Tibial nerve (tissue), 4 donors: ENCODE measurements at regions not wholly inside any gene's neighbourhood (a gene's known extent, or its start where the extent isn't known, plus 50 kb on each side); places are given as distances from the start of the nearest gene placed in this dataset.

Experiments used
- DNase-seq, 2 donors: peaks; one replicate each; pipeline ENCODE4 v3.0.0-alpha.2; 2019; ENCODE audit warnings: low spot score in 2 of 2
- H3K27ac ChIP-seq, 4 donors: fragments of 200-600 bp; sonication (generic) in 3 of 4; one replicate each; pipeline ENCODE4 v1.5.1; 2017 to 2019; ENCODE audit warnings: mild to moderate bottlenecking in 1 of 4
- H3K27me3 ChIP-seq, 2 donors: fragments of 200-600 bp; sonication (generic) in 1 of 2; one replicate each; pipeline versions ENCODE4 v1.5.1 to v1.6.0; 2017 to 2019
- H3K36me3 ChIP-seq, 3 donors: fragments of 200-600 bp; sonication (generic); one replicate each; pipeline ENCODE4 v1.5.1; 2018 to 2019
- H3K4me1 ChIP-seq, 4 donors: fragments of 200-600 bp; sonication (generic) in 3 of 4; one replicate each; pipeline ENCODE4 v1.5.1; 2017 to 2019
- H3K4me3 ChIP-seq, 4 donors: fragments of 200-600 bp; sonication (generic) in 3 of 4; one replicate each; pipeline ENCODE4 v1.5.1; 2017 to 2019; ENCODE audit warnings: mild to moderate bottlenecking in 1 of 4, moderate library complexity in 1 of 4
- H3K9me3 ChIP-seq, 4 donors: fragments of 200-600 bp; sonication (generic) in 3 of 4; one replicate each; pipeline ENCODE4 v1.5.1; 2017 to 2019
- CTCF ChIP-seq, 5 experiments: fragments of 200-600 bp in 3 of 5; fragments of 450-650 bp in 2 of 5; sonication (generic) in 3 of 5; IDR thresholded peaks; one replicate each; pipeline ENCODE4 v1.5.1; 2016 to 2019; ENCODE audit warnings: antibody characterized with exemption in 5 of 5, mild to moderate bottlenecking in 3 of 5, moderate library complexity in 2 of 5
- EP300 ChIP-seq, 2 donors: sonication (generic); formaldehyde crosslinking; IDR thresholded peaks; one replicate each; pipeline ENCODE4 v1.6.1; 2017; ENCODE audit warnings: antibody characterized with exemption in 2 of 2, mild to moderate bottlenecking in 1 of 2
- POLR2A ChIP-seq, 2 donors: fragments of 450-650 bp; IDR thresholded peaks; one replicate each; pipeline ENCODE4 v1.6.1; 2017; ENCODE audit warnings: antibody characterized with exemption in 2 of 2, mild to moderate bottlenecking in 2 of 2, moderate library complexity in 2 of 2
- WGBS, 2 donors: methylation state at CpG; one replicate each; pipeline ENCODE4 v1.1.5; 2018; 5-methylcytosine and 5-hydroxymethylcytosine counted together

- DNase-seq, result no peak
- Histone ChIP-seq H3K4me3 (no peak overlapping the region), H3K36me3 (no peaks in the 10 kb centered on the region), H3K4me1 (no peaks in the 10 kb centered on the region), H3K27me3 (no peaks in the 10 kb centered on the region), H3K9me3 (peaks cover 0 to 10% (median 3%) of the 10 kb centered on the region in 4 donors), H3K27ac (no peak overlapping the region)
- TF ChIP-seq POLR2A (IDR thresholded peaks at IDR 0.05) (no peak), CTCF (IDR thresholded peaks at IDR 0.05) (no peak), EP300 (IDR thresholded peaks at IDR 0.05) (no peak)
- WGBS, 2 donors, result 70 to 73% methylated on average over 3 of the region's 3 CpGs
These were observed 364.3 kb downstream of the KCNRG start for GRCh38 chr13:50379584-50379983.

- no peak for DNase-seq
- Histone ChIP-seq H3K36me3 (no peaks in the 10 kb centered on the region), H3K27ac (no peak overlapping the region), H3K27me3 (no peaks in the 10 kb centered on the region), H3K9me3 (peaks cover 0 to 10% (median 3%) of the 10 kb centered on the region in 4 donors), H3K4me3 (no peak overlapping the region), H3K4me1 (peaks cover 0 to 6% (median 0%) of the 10 kb centered on the region in 4 donors)
- no peak for TF ChIP-seq CTCF (IDR thresholded peaks at IDR 0.05)
- no peak for TF ChIP-seq EP300 (IDR thresholded peaks at IDR 0.05)
- no peak for TF ChIP-seq POLR2A (IDR thresholded peaks at IDR 0.05)
These were observed 365.7 kb downstream of the KCNRG start for GRCh38 chr13:50380905-50381304.

GRCh38 chr13:50382511-50382910, 367.3 kb downstream of the KCNRG start:
- H3K4me3 ChIP-seq, result no peak overlapping the region
- TF ChIP-seq EP300 (IDR thresholded peaks at IDR 0.05) (no peak), POLR2A (IDR thresholded peaks at IDR 0.05) (no peak), CTCF (IDR thresholded peaks at IDR 0.05) (no peak)
- no peaks in the 10 kb centered on the region for H3K27me3 ChIP-seq
- H3K4me1 ChIP-seq, result peaks cover 0 to 21% (median 0%) of the 10 kb centered on the region in 4 donors
- H3K27ac ChIP-seq, result no peak overlapping the region
- 59 to 62% methylated on average over 1 of the region's 1 CpG for WGBS, 2 donors
- no peaks in the 10 kb centered on the region for H3K36me3 ChIP-seq
- no peak for DNase-seq
- peaks cover 0 to 10% (median 3%) of the 10 kb centered on the region in 4 donors for H3K9me3 ChIP-seq

GRCh38 chr13:50382951-50383350, 367.7 kb downstream of the KCNRG start:
- DNase-seq, result no peak
- Histone ChIP-seq H3K4me1 (peaks cover 0 to 21% (median 0%) of the 10 kb centered on the region in 4 donors), H3K27me3 (no peaks in the 10 kb centered on the region), H3K27ac (no peak overlapping the region), H3K4me3 (no peak overlapping the region), H3K36me3 (no peaks in the 10 kb centered on the region), H3K9me3 (peaks cover 0 to 10% (median 3%) of the 10 kb centered on the region in 4 donors)
- 62 to 69% methylated on average over 4 of the region's 4 CpGs for WGBS, 2 donors
- TF ChIP-seq EP300 (IDR thresholded peaks at IDR 0.05) (no peak), POLR2A (IDR thresholded peaks at IDR 0.05) (no peak), CTCF (IDR thresholded peaks at IDR 0.05) (no peak)

- no peak for DNase-seq
- H3K9me3 ChIP-seq, result peaks cover 0 to 10% (median 3%) of the 10 kb centered on the region in 4 donors
- H3K4me1 ChIP-seq, result peaks cover 0 to 21% (median 0%) of the 10 kb centered on the region in 4 donors
- H3K27ac ChIP-seq, result no peak overlapping the region
- no peak for TF ChIP-seq EP300 (IDR thresholded peaks at IDR 0.05)
- TF ChIP-seq CTCF (IDR thresholded peaks at IDR 0.05), result no peak
- H3K4me3 ChIP-seq, result no peak overlapping the region
- 96 to 100% methylated on average over 1 of the region's 1 CpG for WGBS, 2 donors
- H3K27me3 ChIP-seq, result no peaks in the 10 kb centered on the region
- no peaks in the 10 kb centered on the region for H3K36me3 ChIP-seq
These were observed 369.5 kb downstream of the KCNRG start for GRCh38 chr13:50384724-50385123.
